GM12874 (cell line): ENCODE measurements at regions not wholly inside any gene's neighbourhood (a gene's known extent, or its start where the extent isn't known, plus 50 kb on each side); places are given as distances from the start of the nearest gene placed in this dataset.

Source experiments
- CTCF ChIP-seq: IDR thresholded peaks from 2 replicates; pipeline ENCODE4 v1.5.1; 2011; ENCODE audit warnings: low read depth, mild to moderate bottlenecking, control low read depth, low read length, moderate library complexity; ENCODE audit not compliant: insufficient read depth

GRCh38 chr11:95372097-95372656 lies 141.2 kb upstream of the SESN3 start:
- TF ChIP-seq CTCF: no peak

DNA sequence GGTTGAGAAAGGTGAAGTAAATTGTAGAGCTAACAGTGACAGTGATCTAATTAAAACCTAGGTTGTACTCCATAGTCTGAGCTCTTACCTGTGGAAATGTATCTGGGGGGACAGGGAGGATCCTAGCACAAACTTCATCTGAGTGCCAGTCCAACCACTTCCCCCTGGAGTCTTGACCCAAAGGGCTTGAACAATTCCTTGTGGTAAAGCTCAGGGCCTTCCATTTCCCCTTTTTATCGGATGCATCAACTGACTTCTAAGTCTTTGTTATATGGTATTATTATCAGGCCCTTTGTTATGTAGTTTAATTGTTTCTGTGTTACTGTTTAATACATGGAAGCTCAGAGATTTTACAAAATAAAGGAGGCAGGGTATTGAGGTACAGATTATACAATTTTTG lies 140.2 kb upstream of the SESN3 start:
- no peak for TF ChIP-seq CTCF

DNA sequence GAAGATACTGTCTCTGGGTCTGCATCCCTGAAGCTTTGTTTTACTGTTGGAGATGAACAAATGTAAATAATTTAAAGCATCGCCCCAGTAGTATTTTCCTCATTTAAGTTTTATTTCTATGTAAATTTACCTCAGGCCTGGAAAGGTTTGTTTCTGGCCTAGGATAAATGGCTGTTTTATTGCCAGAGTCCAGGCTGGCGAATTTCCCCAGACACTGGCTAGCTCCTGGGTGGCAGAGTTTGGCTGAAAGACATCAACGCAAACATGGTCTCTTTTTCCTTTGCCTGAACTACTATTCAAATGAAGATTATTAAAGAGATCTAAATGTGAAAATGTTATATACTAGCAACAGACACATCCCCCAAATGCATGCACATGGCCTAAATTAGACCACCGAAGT lies 136.7 kb upstream of the SESN3 start:
- no peak for TF ChIP-seq CTCF

- TF ChIP-seq CTCF: no peak
Observed at GRCh38 chr11:95365348-95365747, 134.3 kb upstream of the SESN3 start.

- no peak for TF ChIP-seq CTCF
Observed at GRCh38 chr11:95364324-95365295, 133.6 kb upstream of the SESN3 start.

GRCh38 chr11:95363708-95364107 lies 132.7 kb upstream of the SESN3 start:
- no peak for TF ChIP-seq CTCF

- no peak for TF ChIP-seq CTCF
Observed at GRCh38 chr11:95363164-95363563, 132.2 kb upstream of the SESN3 start.
